T-helper 2 cell treated with Interferon-gamma antibody and Interleukin-4, amounts not matched to agents 5 μg/mL and 100 μg/mL, for 36 hours (primary cell): ENCODE measurements at regions not wholly inside any gene's neighbourhood (a gene's known extent, or its start where the extent isn't known, plus 50 kb on each side); places are given as distances from the start of the nearest gene placed in this dataset.
"Not testable (repeated sequence)": the region's sequence is repeated elsewhere in the genome, so short reads cannot be mapped to it uniquely, and the experiment has no call there.

Experiments used
- DNase-seq: peaks from one replicate; pipeline ENCODE4 v3.0.0; 2021; ENCODE audit warnings: low spot score
- H3K27ac Mint-ChIP-seq: one replicate; pipeline ENCODE4 v1.8.0; 2021; ENCODE audit warnings: mild to moderate bottlenecking, mixed read lengths
- H3K27me3 Mint-ChIP-seq: one replicate; pipeline ENCODE4 v1.8.0; 2021; ENCODE audit warnings: low read depth, mixed read lengths
- H3K36me3 Mint-ChIP-seq: one replicate; pipeline ENCODE4 v1.8.0; 2021; ENCODE audit warnings: low read depth, mixed read lengths
- H3K4me1 Mint-ChIP-seq: one replicate; pipeline ENCODE4 v1.8.0; 2021; ENCODE audit warnings: low read depth, mixed read lengths
- H3K4me3 Mint-ChIP-seq: one replicate; pipeline ENCODE4 v1.8.0; 2022; ENCODE audit warnings: mild to moderate bottlenecking, moderate library complexity, mixed read lengths
- H3K9me3 Mint-ChIP-seq: one replicate; pipeline ENCODE4 v1.8.0; 2021; ENCODE audit warnings: mixed read lengths

DNA sequence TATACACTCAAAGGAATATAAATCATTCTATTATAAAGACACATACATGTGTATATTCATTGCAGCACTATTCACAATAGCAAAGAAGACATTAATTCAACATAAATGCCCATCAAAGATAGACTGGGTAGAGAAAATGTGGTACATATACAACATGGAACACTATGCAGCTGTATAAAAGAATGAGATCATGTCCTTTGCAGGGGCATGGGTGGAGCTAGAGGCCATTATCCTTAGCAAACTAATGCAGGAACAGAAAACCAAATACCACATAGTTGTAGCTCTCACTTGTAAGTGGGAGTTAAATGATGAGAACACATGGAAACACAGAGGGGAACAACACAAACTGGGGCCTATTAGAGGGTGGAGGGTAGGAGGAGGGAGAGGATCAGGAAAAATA is 121.0 kb upstream of the LOC128125822 start:
- no peaks in the 10 kb centered on the region for H3K9me3 Mint-ChIP-seq
- no peaks in the 10 kb centered on the region for H3K4me1 Mint-ChIP-seq
- H3K36me3 Mint-ChIP-seq: no peaks in the 10 kb centered on the region
- no peak overlapping the region for H3K4me3 Mint-ChIP-seq
- no peak overlapping the region for H3K27ac Mint-ChIP-seq
- DNase-seq: no peak
- peaks cover 7% of the 10 kb centered on the region for H3K27me3 Mint-ChIP-seq

DNA sequence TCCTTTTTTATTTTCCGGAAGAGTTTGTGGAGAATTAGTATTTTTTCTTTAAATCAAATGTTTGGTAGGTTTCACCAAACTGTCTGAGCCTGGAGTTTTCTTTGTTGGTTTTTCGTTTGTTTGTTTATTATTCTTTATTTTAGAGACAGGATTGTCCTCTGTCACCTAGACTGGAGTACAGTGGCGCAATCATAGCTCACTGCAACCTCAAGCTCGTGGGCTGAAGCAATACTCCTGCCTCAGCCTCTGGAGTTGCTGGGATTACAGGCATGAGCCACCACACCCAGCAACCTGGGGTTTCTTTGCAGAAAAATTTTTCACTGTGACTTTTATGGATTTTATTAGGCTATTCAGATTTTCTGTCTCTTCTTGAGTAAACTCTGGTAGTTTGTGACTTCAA is 120.2 kb upstream of the LOC128125822 start:
- Mint-ChIP-seq H3K27me3 (peaks cover 7% of the 10 kb centered on the region), H3K36me3 (no peaks in the 10 kb centered on the region), H3K4me3 (no peak overlapping the region), H3K9me3 (no peaks in the 10 kb centered on the region), H3K27ac (no peak overlapping the region), H3K4me1 (no peaks in the 10 kb centered on the region)
- no peak for DNase-seq

DNA sequence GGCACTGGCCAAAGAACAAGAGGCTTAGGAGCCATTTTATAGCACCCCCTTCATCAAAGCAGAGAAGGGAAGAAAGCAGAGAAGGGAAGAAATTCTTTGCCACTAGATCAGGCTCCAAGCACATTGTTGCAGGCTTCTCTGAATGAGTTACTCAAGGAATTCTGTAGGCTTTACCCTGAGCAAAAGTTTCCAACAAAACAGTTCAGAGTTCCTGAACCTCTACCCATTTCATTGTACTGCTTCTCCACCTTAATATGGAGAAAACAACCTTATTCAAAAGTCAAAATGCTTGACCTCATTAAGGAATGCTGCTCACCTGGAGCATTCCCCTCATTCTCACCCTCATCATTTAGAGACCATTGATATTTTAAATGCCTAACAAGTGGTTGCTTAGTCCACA is 115.5 kb upstream of the LOC128125822 start:
- Mint-ChIP-seq H3K27me3 (peaks cover 11% of the 10 kb centered on the region), H3K27ac (no peak overlapping the region), H3K4me1 (no peaks in the 10 kb centered on the region), H3K9me3 (no peaks in the 10 kb centered on the region), H3K36me3 (no peaks in the 10 kb centered on the region), H3K4me3 (no peak overlapping the region)
- DNase-seq: no peak

DNA sequence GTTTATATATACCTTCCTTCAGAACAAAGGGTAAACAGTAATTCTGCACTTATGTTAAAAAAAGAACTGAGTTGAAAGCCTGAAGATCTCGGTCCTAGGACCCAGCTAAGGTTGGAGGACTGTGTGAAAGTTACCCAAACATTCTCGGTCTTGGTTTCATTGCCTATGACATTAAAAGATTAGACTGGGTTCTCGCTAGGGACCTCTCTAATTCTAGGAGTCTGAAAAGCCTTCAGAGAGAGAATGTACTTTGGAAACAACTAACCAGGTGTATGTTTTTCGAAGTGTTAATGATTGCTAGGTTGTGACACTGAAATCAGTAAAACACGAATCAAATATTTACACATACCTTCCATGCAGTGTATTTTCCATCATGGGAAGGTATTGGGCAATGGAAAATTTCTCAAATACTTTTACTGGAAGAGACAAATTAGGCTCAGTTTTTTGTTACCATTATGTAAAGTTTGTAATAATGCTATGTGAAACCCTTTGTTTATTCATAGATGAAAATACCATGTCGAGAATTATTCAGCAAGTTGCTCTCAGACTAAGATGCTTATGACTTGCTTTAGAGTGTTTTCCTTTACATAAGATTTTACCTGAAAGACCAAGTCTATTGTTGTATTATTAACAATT is 113.7 kb upstream of the LOC128125822 start:
- DNase-seq: no peak
- no peaks in the 10 kb centered on the region for H3K4me1 Mint-ChIP-seq
- H3K4me3 Mint-ChIP-seq: no peak overlapping the region
- no peaks in the 10 kb centered on the region for H3K36me3 Mint-ChIP-seq
- H3K9me3 Mint-ChIP-seq: no peaks in the 10 kb centered on the region
- peaks cover 3% of the 10 kb centered on the region for H3K27me3 Mint-ChIP-seq
- no peak overlapping the region for H3K27ac Mint-ChIP-seq

DNA sequence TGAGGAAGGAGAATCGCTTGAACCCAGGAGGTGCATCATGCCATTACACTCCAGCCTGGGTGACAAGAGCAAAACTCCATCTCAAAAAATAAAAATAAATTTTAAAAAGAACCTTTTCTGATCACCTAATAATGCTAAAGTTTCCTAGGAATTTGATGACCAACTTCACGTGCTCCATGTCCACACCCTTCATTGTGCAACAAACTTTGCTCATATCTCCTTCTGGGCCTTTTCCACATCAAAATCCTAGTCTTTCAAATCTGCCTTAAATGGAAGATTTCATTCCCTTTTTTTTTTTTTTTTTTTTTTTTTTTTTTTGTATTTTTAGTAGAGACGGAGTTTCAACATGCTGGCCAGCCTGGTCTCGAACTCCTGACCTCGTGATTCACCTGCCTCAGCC is 112.5 kb upstream of the LOC128125822 start:
- H3K27ac Mint-ChIP-seq: no peak overlapping the region
- no peaks in the 10 kb centered on the region for H3K9me3 Mint-ChIP-seq
- peaks cover 3% of the 10 kb centered on the region for H3K27me3 Mint-ChIP-seq
- no peak for DNase-seq
- no peaks in the 10 kb centered on the region for H3K4me1 Mint-ChIP-seq
- H3K4me3 Mint-ChIP-seq: no peak overlapping the region
- no peaks in the 10 kb centered on the region for H3K36me3 Mint-ChIP-seq

DNA sequence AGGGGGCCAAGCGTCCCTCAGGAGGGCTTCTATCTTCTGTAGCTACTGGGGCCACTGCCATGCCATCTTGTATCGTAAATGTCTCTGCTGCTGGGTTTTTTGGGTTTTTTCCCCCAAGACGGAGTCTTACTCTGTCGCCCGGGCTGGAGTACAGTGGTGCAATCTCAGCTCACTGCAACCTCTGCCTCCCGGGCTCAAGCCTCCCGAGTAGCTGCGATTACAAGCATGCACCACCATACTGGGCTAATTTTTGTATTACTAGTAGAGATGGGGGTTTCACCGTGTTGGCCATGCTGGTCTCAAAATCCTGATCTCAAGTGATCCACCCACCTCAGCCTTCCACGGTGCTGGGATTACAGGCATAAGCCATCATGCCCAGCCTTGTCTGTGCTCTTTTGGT is 111.3 kb upstream of the LOC128125822 start:
- H3K9me3 Mint-ChIP-seq: no peaks in the 10 kb centered on the region
- no peaks in the 10 kb centered on the region for H3K4me1 Mint-ChIP-seq
- DNase-seq: no peak
- H3K27me3 Mint-ChIP-seq: peaks cover 3% of the 10 kb centered on the region
- no peak overlapping the region for H3K4me3 Mint-ChIP-seq
- H3K36me3 Mint-ChIP-seq: no peaks in the 10 kb centered on the region
- H3K27ac Mint-ChIP-seq: no peak overlapping the region

DNA sequence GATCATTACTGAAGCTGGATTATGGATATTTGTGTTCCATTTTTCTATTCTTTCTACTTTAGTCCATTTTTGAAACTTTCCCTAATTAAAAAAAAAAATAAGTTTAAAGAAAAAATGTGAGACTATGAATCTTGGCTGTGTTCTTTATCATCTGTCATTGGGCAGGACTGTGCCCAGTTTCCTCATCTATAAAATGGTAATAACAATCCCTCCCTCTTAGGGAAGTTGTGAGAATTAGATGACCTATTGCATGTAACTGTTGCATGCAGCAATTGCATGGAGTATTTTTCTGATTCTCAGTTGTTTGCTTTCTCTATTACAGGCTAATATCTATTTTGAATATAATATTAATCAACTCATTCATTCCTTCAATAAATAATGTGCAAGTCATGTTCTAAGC is 108.2 kb upstream of the LOC128125822 start:
- Mint-ChIP-seq H3K36me3 (no peaks in the 10 kb centered on the region), H3K9me3 (no peaks in the 10 kb centered on the region)

DNA sequence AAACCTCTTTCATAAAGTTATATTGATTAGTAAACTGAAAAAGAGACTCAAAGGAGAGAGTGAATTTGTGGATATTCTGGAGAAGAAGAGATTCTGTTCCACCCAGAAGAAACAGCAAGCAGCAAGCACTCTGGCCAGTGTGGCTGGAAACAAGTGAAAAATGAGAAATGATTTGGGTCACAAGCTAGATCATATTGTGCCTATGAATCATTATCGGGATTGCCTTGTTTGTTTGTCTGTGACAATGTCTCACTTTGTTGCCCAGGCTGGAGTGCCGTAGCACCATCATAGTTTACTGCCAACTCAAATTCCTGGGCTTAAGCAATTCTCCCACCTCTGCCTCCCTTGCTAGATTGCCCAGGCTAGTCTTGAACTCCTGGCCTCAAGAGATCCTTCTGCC is 106.5 kb upstream of the LOC128125822 start:
- no peaks in the 10 kb centered on the region for H3K4me1 Mint-ChIP-seq
- no peaks in the 10 kb centered on the region for H3K9me3 Mint-ChIP-seq
- H3K36me3 Mint-ChIP-seq: no peaks in the 10 kb centered on the region
- peaks cover 3% of the 10 kb centered on the region for H3K27me3 Mint-ChIP-seq
- no peak for DNase-seq
- no peak overlapping the region for H3K27ac Mint-ChIP-seq
- H3K4me3 Mint-ChIP-seq: no peak overlapping the region

More for the DNA sequence above, 108.2 kb upstream of the LOC128125822 start:
- no peak for DNase-seq
- Mint-ChIP-seq H3K4me1 (no peaks in the 10 kb centered on the region), H3K4me3 (no peak overlapping the region), H3K27ac (no peak overlapping the region), H3K27me3 (peaks cover 3% of the 10 kb centered on the region)

DNA sequence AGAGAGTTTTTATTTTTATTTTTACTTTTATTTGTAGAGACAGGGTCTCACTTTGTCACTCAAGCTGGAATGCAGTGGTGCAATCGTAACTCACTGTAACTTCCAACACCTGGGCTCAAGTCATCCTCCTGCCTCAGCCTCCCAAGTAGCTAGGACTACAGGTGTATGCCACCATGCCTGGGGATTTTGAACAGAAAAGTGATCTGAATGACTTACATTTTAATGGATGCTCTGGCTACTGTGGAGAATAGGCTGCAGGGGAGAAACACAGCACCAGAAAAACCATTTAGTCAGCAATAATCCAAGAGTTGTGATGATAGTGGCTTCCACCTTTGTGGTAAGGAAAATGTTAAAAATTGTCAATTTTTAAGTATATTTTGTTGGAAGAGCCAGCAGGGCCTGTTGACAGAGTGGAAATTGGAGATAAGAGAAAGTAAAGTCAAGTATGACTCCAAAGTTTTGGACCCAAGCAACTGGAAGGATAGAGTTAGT is 106.0 kb upstream of the LOC128125822 start:
- no peak for DNase-seq
- Mint-ChIP-seq H3K36me3 (no peaks in the 10 kb centered on the region), H3K4me1 (no peaks in the 10 kb centered on the region), H3K9me3 (no peaks in the 10 kb centered on the region), H3K27me3 (peaks cover 2% of the 10 kb centered on the region), H3K4me3 (no peak overlapping the region), H3K27ac (no peak overlapping the region)

DNA sequence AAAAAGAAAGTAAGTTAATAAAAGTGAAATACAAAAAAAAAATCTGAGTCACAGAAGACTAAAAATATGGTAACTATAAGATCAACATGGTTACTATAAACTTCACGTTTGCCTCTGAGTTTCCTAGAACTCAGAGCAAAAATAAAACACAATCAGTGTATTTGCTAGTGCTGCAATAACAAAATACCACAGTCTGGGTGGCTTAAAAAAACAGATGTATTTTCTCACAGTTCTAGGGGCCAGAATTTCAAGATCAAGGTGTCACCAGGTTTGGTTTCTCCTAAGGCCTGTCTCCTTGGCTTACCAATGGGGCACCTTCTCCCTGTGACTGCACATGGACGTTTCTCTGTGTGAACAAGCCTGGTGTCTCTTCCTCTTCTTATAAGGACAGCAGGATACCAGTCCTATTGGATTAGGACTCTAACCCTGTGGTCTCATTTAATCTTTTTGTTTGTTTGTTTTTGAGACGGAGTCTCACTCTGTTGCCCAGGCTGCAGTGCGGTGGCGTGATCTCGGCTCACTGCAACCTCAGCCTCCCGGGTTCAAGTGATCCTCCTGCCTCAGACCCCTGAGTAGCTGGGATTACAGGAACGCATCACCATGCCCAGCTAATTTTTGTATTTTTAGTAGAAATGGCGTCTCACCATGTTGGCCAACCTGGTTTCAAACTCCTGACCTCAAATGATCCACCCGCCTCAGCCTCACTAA is 104.9 kb upstream of the LOC128125822 start:
- Mint-ChIP-seq H3K4me3 (no peak overlapping the region), H3K27ac (no peak overlapping the region), H3K36me3 (no peaks in the 10 kb centered on the region), H3K4me1 (no peaks in the 10 kb centered on the region), H3K9me3 (no peaks in the 10 kb centered on the region), H3K27me3 (no peaks in the 10 kb centered on the region)
- no peak for DNase-seq

DNA sequence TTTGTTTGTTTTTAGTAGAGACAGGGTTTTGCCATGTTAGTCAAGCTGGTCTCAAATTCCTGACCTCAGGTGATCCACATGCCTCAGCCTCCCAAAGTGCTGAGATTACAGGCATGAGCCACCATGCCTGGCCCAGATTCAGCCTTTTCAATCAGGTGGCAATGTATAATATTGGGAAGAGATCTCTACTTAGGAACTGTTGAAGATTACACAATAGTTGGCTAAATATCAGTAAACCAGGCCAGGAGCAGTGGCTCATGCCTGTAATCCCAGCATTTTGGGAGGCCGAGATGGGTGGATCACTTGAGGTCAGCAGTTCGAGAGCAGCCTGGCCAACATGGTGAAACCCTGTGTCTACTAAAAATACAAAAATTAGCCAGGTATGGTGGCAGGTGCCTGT is 101.1 kb upstream of the LOC128125822 start:
- H3K27me3 Mint-ChIP-seq, H3K27ac Mint-ChIP-seq, H3K4me1 Mint-ChIP-seq, H3K9me3 Mint-ChIP-seq, H3K36me3 Mint-ChIP-seq, DNase-seq, H3K4me3 Mint-ChIP-seq: not testable (repeated sequence)

DNA sequence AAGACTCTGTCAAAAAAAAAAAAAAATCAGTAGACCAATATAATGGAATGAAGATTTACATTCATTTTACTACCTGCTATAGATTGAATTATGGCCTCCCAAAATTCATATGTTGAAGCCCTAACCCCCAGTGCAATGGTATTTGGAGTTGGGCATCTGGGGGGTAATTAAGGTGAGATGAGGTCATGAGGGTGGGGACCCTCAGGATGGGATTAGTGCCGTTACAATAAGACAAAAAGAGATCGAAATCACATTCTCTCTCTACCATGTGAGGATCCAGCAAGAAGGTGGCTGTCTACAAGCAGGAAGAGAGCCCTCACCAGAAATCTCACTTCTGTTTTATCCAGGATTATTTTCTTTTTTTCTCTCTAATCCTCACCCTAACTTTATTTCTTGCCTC is 100.6 kb upstream of the LOC128125822 start:
- DNase-seq: no peak
- Mint-ChIP-seq H3K27me3 (peaks cover 9% of the 10 kb centered on the region), H3K9me3 (no peaks in the 10 kb centered on the region), H3K4me1 (no peaks in the 10 kb centered on the region), H3K4me3 (no peak overlapping the region), H3K36me3 (no peaks in the 10 kb centered on the region), H3K27ac (no peak overlapping the region)

DNA sequence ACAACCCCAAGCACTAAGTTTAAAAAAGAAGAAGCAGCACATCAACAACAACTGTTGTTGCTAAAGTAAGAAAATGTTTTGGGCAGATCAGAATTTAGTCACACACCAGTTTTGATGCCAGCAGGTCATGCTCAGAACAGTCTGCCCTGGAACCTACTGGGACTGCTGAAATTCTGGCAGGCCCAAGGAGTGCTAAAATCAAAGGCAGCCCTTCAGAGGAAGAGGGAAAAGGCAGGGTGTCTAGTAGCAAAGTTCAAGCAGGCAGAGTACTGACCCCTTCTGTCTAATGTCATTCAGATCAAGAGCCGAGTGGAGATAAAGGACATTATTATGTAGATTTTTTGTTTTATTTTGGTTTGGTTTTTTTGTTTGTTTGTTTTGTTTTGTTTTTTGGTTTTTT is 96.6 kb upstream of the LOC128125822 start:
- DNase-seq: no peak
- H3K9me3 Mint-ChIP-seq: no peaks in the 10 kb centered on the region
- peaks cover 4% of the 10 kb centered on the region for H3K4me1 Mint-ChIP-seq
- no peak overlapping the region for H3K4me3 Mint-ChIP-seq
- peaks cover 26% of the 10 kb centered on the region for H3K27me3 Mint-ChIP-seq
- H3K27ac Mint-ChIP-seq: no peak overlapping the region
- H3K36me3 Mint-ChIP-seq: no peaks in the 10 kb centered on the region

DNA sequence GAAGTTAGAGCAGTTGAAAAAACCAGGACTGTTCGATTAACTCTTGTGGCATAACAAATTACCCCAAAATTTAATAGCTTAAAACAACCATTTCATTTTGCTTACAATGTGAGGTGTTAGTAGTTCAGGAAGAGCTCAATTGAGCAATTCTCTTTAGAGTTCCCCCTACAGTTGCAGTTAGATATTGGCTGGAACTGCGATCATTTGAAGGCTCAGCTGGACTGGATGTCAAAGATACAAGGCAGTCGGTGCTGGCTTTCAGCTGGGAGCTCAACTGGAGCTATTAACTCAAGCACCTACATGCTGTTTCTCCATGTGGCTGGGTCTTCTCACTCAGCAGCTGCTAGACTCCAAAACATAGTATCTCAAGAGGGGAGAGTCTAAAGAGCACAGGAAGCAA is 96.0 kb upstream of the LOC128125822 start:
- H3K27me3 Mint-ChIP-seq: peaks cover 26% of the 10 kb centered on the region
- no peaks in the 10 kb centered on the region for H3K9me3 Mint-ChIP-seq
- no peak overlapping the region for H3K27ac Mint-ChIP-seq
- no peak overlapping the region for H3K4me3 Mint-ChIP-seq
- H3K36me3 Mint-ChIP-seq: no peaks in the 10 kb centered on the region
- DNase-seq: no peak
- peaks cover 4% of the 10 kb centered on the region for H3K4me1 Mint-ChIP-seq
